G401.6 (cell line): ENCODE measurements at regions not wholly inside any gene's neighbourhood (a gene's known extent, or its start where the extent isn't known, plus 50 kb on each side); places are given as distances from the start of the nearest gene placed in this dataset.
"Not testable (repeated sequence)": the region's sequence is repeated elsewhere in the genome, so short reads cannot be mapped to it uniquely, and the experiment has no call there.

ENCODE experiments used
- FAIRE-seq: peaks from 2 replicates; lab custom pipeline; 2012; peaks lifted over from hg19 to GRCh38; lab: Jason Lieb, UNC

DNA sequence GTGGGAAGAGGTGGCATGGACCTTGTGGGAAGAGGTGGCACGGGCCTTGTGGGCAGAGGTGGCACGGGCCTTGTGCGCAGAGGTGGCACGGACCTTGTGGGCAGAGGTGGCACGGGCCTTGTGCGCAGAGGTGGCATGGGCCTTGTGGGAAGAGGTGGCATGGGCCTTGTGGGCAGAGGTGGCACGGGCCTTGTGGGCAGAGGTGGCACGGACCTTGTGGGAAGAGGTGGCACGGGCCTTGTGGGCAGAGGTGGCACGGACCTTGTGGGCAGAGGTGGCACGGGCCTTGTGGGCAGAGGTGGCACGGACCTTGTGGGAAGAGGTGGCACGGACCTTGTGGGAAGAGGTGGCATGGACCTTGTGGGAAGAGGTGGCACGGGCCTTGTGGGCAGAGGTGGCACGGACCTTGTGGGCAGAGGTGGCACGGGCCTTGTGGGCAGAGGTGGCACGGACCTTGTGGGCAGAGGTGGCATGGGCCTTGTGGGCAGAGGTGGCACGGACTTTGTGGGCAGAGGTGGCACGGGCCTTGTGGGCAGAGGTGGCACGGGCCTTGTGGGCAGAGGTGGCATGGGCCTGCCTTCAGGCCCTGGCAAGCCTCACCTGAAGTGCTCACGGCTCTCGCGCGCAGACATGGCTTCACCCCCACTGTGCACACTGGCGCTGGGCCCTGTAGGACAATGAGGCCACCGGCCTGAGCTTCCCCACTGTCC, 403.5 kb downstream of the THBS2 start:
- not testable (repeated sequence) for FAIRE-seq

DNA sequence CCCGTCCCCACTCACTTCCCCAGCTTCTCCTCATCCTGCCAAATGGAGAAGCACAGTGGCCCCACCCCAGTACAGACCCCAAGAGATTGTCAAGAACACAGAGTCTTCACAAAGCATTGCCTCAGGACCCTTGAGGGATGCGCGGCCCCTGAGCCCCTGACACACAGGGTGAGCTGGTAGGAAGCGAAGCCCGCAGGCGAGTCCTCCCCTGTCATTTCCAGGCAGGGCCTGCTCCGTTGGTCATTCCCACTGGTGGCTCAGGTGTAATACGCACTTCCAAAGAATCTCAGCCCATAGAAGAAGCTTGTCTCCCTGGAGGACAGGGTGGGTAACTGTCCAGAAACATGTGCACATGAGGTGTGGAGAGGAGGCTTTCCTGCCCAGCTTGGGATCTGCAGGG, 404.2 kb downstream of the THBS2 start:
- no peak for FAIRE-seq

DNA sequence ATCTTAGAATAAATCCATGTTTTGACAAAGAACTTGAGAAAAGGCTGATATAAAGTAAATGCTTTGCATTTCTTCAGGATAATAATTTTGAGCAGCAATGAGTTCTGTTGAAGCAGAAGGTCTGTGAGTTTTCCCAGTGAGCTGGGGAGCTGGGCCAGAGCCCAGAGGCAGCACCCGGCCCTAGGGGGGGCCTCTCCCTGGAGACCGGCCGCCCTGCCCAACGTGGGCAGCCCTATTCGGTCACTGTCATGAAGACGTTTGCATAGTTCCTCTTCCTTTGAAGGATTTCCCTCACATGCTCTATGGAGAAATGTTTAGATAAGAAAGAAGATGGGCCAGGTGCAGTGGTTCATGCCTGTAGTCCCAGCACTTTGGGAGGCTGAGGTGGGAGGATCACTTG, 404.8 kb downstream of the THBS2 start:
- no peak for FAIRE-seq

DNA sequence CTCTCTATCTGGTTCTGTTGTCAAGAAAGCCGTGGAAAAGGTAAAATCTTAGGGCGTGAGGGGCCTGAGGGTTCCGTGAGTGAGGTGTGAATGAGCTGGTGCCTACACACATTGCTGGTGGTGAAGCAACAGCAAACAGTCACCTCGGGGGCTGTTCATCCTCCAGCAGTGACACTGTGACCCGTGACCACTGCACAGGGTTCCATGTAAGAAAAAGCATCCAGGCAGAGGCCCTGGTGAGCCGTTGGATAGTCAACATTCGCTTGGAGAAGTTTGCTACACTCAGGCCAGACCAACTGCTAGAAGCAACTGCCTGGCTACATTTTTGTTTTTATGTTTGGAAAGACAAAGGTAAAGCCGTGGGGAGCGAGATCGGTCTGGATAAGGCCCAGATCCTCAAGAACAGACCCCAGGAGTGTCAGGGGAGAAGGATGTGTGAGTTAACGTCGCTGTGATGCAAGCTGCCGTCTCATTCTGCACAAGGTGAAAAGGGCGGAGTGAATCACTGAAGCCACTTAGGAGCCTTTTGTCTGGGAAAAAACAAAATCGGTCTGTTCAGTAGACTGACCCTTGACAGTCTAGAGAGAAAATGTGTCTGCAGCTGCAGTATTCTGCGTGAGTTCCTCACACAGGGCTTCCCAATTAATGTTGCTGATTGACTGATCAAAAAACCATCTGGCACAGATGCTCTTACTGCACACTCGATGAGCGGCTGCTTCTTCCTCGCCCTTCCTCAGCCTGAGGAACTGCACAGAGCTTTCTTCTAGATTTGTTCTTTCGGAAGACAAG, 404.0 kb downstream of the SMOC2 start:
- no peak for FAIRE-seq

DNA sequence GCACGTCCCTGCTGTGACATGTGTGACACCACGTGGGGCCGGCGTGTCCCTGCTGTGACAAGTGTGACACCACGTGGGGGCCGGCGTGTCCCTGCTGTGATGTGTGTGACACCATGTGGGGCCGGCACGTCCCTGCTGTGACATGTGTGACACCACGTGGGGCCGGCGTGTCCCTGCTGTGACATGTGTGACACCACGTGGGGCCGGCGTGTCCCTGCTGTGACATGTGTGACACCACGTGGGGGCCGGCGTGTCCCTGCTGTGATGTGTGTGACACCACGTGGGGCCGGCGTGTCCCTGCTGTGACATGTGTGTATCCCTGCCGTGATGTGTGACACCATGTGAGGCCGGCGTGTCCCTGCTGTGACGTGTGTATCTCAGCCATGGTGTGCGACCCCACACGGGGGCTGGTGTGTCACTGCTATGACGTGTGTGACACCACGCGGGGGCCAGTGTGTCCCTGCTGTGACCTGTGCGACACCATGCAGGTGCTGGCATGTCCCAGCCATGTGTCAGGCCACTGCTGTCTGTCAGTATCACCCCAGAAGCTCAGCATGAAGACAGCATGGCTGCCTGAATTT, 401.7 kb downstream of the SMOC2 start:
- not testable (repeated sequence) for FAIRE-seq

DNA sequence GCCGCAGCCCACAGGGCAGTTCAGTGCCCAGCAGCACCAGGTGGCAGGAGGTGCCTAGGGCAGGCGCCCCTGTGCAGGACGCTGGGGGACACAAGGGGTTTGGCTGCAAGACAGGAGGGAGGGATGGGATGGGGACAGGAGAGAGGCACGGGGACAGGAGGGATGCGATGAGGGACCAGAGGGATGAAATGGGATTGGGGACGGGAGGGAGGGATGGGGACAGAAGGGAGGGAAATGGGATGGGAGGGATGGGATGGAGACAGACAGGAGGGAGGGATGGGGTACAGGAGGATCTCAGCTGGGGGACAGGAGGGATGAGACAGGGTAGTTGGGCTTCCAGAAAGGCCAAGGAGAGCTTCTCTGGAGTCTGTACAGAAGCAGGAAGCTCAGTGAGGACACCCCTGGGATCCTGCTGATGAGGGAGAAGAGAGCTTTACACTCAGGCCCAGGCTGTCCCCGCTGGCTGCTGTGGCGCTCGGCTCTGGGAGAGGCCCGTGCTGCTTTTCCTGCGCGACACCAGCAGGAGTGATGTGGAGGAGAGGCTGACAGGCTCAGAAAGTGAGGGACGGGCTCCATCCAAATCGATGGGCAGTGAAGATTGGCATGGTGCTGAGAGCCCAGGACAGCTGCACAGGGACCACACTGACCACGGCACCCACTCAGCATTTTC, 400.8 kb downstream of the SMOC2 start:
- FAIRE-seq, result no peak

DNA sequence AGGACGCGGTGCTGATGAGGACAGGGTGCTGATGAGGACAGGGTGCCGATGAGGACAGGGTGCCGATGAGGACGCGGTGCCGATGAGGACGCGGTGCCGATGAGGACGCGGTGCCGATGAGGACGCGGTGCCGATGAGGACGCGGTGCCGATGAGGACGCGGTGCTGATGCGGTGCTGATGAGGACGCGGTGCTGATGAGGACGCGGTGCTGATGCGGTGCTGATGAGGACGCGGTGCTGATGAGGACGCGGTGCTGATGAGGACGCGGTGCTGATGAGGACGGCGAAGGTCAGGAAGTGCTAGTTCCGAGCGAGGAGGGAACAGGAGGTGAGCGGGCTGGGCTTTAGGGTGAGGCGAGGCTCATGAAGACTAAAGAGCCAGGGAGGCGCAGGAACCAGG, 399.9 kb downstream of the SMOC2 start:
- not testable (repeated sequence) for FAIRE-seq

DNA sequence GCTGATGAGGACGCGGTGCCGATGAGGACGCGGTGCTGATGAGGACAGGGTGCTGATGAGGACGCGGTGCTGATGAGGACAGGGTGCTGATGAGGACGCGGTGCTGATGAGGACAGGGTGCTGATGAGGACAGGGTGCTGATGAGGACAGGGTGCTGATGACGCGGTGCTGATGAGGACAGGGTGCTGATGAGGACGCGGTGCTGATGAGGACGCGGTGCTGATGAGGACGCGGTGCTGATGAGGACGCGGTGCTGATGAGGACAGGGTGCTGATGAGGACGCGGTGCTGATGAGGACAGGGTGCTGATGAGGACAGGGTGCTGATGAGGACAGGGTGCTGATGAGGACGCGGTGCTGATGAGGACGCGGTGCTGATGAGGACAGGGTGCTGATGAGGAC, 399.3 kb downstream of the SMOC2 start:
- not testable (repeated sequence) for FAIRE-seq

DNA sequence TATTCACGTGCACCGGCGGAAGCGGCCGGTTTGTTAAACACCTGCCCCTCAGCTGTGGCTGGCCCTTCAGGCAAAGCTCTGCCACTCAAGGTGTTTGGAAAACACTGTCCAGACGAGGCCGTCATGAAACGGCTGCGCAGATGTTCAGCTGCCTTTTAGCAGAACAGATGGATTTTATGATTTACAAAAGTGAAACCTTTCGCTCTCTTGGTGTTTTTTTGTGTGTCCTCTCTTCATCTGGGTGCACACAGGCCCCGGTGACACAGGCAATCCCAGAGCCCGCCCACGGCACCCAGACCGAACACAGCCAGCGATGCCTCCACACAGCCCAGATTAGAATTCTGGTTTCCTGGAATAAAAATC, 397.0 kb downstream of the SMOC2 start:
- no peak for FAIRE-seq

DNA sequence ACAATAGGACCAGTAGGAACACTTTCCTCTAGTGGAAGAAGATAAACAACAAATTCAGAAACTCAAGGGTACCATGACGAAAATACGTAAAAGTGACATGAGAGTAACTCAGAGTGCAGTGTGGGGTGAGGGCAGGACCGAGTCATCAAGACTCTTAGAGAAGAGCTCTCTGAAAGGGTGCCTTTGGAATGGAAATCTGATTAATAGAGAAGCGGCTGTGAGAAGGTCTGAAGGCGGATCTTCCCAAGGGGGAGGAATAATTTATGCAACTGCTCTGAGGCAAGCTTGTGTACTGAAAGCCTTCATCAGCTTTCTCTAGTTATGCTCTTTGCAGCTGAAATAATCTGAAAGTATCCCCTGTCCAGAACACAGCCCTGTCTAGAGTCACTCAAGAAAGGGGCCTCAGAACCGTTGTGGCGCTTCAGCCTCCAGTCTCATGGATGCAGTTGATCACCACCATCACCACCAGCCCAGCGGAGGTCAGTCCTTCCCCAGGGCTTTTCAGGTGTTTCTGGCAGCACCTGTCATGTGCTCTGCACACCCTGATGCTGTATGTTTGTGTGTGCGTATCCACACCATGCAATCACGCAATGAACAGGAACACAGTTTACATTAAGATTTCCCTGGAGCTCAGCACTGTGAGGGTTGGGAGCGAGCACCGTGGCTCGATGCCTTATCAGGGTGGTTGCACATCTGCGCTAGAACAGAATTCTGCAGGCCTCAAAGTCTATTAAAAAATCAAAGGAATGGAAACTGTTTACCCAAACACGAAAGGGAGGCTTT, 396.5 kb downstream of the SMOC2 start:
- no peak for FAIRE-seq

DNA sequence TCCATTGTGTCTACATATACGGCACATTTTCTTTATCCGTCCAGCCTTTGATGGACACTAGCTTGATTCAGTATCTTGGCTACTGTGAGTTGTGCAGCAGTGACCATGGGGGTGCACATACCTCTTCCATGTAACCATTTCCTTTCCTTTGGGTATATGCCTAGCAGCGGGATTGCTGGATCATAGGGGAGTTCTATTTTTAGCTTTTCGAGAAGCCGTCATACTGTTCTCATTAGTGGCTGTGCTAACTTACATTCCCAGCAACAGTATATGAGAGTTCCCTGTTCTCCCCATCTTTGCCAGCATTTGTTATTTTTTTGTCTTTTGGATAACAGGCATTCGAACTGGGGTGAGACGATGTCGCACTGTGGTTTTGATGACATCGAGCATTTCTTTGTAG, 395.0 kb downstream of the SMOC2 start:
- no peak for FAIRE-seq

DNA sequence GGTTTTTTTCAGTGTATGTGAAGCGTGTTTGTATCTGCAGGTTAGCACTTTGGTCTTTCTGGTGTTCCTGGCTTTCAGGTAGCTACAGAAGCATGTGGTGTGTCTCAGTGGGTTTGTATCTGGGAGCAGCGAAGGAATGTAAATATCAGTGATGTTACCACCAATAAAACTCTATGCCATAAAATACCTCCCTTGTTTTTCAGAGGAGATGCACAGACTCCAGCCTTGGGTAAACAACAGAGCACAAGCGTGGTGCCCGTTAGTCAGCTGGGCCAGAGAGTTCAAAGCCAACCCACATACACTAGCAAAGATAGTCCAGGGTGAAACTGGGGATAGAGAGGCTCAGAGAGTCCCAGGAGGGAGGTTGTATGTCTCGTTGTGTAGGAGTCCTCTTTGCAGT, 393.8 kb downstream of the SMOC2 start:
- FAIRE-seq, result no peak

DNA sequence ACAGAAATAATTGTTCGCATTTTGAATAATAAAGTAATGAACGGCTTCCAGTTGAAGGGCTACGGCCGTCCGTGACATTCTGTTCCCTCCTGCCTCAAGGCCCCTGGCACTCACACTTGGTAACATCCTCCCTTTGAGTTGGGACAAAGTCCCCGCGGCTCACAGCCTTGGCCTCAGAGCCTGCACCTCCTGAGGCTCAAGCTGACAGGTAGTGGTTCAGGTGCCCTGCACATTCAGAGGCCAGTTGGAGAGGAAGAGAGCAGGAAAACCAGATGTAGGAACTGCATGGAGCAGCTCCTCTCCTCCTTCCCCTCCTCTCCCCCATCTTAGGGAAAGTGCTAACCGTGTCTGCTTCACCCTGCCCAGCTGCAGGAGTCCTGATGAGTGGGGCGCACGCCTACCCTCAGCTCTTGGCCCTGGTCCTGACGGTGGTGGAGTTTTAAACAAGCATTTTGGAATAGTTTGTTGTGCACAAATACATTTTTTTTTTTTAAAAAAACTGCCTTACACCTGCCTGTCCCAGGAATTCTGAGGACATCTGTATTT, 393.1 kb downstream of the SMOC2 start:
- FAIRE-seq, result no peak

DNA sequence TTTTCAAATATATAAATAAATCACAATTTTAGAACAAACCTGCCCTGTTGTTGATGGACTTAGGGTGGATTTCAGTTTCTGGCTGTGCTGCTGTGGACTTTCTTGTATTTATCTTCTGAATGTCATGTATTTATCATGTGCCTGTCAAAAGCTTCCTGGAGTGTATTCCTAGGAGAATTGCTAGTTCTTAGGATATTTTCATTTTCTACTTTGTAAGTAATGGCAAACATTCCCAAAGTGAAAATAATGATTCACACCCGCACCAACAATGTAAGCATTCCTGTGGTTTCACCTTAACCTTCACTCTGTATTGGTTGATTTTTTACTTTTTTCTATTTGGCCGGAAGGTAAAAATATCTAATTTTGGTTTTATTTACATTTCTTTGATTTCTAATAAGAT, 387.8 kb downstream of the SMOC2 start:
- FAIRE-seq, result no peak

DNA sequence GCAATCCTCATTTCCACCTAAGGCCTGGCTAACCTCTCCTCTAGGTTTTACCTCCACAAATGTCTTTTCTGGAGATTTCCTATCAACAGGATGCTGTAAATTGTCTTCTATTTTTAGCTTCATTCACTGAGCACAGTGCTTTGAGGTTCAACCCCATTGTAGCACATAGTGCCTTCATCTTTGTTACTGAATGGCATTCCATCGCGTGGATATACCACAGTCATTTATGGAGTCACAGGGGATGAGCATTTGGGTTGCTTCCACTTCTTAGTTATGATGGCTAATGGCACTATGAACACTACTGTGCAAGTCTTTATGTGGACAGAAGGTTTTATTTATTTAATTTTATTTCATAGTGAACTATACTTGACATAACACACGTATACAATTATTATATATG, 387.1 kb downstream of the SMOC2 start:
- no peak for FAIRE-seq

DNA sequence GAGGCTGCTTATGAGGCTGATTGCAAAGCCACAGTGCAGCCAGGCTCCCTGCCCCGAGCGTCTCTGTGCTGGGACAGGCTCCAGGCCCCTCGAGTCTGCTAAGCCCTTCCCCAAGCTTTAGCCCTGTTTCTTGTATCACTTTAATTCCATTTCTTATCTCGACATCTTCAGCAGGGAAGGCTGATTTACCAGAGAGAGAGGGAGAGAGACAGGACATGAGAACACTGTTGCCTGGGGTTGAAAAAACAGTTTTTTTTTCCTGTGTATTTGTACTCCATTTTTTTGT, 386.5 kb downstream of the SMOC2 start:
- FAIRE-seq, result no peak

DNA sequence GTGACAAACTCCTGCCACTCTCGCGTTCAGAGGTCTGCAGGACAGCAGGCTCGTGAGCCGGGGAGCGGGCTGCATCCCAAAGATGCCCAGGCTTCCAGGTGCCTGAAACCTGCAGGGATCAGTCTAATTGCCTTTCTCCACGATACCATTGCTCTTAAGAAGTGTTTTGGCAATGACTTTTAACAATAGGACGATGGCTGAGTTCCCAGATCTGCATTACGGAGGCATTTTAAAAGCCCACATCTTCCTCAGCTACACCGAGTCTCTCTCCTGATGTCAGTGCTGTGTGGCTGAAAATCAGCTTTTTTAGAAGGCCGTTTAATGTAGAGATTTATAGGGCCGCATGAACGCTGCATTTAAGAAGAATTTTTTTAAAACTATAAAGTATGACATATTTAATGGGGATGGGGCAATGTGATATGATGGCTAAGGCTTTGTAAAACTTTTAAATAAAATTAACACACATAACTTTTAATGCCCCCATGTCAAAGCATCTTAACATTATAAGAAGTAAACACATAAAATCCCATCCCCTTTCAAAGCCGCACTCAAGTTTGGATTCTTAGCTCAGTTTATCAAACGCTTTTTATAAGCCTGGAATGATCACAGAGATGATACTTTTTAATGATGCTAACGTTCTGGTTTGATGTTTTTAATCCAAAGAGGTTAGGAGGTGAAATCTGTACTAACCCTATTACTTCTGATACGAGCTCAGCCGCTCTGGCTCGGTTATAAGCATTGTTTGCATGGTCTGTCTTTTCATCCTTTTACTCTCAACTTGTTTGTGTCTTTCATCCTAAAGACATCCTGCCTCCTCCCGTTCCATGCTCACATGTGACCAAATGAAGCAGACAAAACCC, 386.0 kb downstream of the SMOC2 start:
- no peak for FAIRE-seq

DNA sequence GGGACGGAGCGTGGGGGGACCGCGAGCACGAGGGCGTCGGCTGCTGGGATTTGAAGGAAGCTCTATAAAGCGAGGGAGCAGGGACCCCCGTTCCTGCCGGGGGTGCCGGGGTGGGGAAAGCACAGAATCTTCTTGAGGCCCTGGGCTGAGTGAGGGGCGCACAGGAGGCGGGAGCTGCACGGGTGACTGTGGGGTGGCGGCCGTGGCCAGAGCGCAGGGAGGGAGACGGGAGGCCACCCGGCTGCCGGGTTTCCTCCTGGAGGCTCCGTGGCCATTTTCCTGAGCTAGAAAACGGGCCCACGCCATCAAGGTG, 385.1 kb downstream of the SMOC2 start:
- FAIRE-seq, result no peak

DNA sequence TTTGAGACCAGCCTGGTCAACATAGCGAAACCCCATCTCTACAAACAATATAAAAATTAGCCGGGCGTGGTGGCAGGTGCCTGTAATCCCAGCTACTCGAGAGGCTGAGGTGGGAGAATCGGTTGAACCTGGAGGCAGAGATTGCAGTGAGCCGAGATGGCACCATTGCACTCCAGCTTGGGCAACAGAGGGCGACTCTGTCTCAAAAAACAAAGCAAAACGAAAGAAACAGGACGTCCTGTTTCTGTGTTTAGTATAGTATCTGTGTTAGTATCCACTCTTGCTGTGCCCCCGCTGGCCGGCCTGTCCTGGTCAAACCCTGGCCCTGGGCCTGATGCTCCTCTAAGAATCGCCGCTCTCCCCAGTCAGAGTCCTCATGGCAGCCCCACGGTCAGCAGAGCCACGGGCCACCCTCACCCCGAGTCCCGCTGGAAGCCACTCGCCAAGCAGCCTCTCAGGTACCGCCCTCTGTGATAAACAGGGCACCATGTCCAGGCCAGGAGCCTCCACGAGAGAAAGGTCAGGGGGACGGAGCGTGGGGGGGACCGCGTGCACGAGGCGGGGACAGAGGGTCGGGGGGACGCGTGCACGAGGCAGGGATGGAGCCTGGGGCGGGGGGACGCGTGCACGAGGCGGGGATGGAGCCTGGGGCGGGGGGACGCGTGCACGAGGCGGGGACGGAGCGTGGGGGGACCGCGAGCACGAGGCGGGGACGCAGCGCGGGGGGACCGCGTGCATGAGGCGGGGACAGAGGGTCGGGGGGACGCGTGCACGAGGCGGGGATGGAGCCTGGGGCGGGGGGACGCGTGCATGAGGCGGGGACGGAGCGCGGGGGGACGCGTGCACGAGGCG, 384.5 kb downstream of the SMOC2 start:
- no peak for FAIRE-seq

DNA sequence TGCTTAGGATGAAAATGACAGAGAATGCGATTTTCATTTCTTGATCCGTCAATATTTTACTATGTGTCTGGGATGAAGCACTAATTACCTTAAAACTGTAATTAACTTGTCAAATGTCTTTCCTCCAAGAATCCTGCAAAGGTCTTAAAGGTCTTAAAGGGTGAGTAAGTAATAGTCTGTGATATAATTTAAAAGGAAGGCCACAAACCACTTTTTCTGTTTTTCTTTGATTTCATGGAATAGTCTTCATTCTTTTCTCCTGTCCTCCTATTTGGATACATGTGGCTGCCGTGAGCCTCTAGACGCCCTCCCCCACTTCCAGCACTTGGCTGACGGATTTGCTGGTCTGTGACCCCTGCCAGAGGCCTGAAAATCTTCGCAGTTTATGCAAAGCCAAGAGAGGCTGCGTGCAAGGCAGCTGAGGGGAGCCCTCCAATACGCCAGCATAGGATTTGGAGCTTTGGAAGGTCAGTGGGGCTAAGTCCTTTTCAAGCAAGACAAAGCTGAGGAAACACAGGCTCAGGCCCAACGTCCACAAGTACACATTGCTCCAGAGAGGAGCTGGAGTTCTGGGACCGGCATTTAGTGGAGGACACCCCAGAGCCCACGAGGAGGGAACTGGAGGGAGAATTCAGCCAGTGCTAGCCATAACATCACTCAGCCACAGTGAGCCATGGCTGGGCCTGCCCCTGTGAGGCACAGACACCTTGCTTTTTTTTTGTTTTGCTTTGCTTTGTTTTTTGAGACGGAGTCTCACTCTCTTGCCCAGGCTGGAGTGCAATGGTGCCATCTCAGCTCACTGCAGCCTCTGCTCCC, 382.6 kb downstream of the SMOC2 start:
- no peak for FAIRE-seq
